SK-N-DZ (cell line): ENCODE measurements at regions not wholly inside any gene's neighbourhood (a gene's known extent, or its start where the extent isn't known, plus 50 kb on each side); places are given as distances from the start of the nearest gene placed in this dataset.

Experiments used
- DNase-seq: peaks from one replicate; pipeline ENCODE4 v3.0.0-alpha.2; 2015; ENCODE audit warnings: low spot score

DNA sequence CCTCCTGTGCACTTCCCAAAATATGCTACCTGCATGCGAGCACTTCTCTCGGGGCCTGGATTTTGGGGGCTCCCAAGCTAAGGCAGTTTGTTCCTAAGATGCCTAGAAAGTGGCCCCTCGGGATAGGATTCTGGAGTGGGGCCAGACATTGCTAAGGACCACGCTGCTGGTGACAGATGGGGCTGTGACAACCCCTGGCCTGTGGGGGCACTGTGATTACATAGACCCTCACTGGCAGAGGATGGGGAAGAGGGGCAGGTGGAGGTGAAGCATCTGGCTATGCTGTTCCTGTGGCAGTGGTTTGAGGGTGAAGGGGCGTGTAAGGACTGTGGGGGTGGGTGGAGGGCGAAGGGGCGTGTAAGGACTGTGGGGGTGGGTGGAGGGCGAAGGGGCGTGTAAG is 128.4 kb downstream of the ENGASE start:
- DNase-seq, result no peak

DNA sequence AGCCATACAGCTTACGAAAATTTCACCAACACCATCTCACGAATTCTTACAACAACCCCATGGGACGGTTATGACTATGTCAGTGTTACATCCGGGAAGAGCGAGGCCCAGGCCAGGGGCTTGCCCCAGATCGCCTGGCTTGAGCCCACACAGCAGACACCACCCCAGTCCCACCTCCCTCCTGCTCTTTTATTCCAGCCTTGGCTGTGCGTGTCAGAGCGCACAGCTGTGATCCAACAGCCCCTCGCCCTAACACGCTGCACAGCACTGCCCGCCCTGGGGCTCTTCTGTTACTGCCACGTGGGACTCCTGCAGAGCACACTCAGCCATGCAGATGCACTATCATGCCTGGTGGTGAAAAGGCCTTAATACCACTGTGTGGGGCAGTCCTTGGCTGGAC is 127.9 kb downstream of the ENGASE start:
- no peak for DNase-seq

DNA sequence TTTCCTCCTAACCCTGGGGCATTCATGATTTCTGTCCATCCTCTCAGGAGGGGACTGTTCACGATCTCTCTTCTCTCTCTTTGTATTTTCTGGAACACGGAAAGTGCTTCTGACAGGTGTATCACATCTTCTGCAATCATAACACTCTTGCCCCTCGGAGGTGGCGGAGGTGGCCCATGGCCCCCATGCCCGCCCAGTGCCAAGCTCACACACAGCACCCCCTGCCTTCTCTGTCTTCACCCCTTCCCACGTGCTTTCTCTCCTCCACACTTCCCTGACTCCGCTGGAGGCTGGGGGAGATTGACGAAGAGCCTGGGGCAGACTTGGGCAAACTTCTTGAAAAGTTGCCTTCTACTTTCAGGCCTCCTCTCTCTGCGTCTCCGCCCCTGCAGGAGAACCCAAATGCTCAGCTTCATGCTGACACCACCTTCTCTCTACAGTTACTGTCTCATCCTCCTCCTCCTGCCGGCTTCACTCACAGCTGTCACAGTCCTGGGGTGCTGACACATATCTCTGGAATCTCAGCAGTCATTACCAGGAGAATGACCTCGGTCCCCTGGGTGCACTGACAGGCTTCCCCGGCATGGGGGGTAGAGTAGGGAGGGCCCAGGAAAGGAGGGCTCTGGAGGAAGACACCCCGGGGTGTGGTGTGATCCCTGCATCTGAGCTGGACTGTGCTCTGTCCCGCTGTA is 127.1 kb downstream of the ENGASE start:
- DNase-seq, result no peak

DNA sequence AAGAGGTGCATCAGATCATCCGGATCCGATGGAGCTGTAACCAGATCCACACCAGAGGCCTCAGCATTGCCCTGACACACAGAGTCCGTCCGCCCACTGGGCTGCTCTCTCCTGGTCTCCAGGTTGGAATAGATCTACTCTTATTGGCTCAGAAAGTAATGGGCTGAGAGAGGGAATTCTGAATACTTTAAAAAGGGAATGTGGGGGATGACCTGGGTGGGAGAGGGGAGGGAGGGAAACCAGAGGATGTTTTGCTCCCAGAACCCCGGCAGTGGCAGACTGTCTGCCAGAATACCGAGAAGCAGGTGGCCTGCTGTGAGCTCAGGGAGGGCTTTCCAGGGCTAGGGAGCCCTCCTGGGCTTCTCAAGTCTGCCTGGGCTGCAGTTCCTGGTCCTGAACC is 126.5 kb downstream of the ENGASE start:
- DNase-seq, result no peak

DNA sequence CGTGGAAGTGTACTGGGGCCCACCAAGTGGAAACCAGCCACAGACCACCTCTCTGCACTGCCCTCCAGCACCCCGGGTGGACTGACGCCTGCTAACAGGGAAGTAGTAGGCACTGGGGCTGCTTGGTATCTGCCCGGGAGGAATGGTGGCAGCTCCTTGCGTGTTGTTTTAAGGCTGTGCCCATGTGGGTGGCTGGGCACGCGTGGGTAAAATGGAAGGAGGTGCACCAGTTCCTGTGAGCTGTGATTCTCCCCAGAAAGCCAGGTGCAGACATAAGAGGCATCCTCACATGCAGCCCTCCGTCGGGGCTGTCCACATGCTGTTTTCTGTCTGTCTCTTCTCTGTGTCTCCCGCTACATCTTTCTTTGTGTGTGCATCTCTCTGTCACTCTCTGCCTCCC is 122.3 kb downstream of the ENGASE start:
- DNase-seq, result no peak

DNA sequence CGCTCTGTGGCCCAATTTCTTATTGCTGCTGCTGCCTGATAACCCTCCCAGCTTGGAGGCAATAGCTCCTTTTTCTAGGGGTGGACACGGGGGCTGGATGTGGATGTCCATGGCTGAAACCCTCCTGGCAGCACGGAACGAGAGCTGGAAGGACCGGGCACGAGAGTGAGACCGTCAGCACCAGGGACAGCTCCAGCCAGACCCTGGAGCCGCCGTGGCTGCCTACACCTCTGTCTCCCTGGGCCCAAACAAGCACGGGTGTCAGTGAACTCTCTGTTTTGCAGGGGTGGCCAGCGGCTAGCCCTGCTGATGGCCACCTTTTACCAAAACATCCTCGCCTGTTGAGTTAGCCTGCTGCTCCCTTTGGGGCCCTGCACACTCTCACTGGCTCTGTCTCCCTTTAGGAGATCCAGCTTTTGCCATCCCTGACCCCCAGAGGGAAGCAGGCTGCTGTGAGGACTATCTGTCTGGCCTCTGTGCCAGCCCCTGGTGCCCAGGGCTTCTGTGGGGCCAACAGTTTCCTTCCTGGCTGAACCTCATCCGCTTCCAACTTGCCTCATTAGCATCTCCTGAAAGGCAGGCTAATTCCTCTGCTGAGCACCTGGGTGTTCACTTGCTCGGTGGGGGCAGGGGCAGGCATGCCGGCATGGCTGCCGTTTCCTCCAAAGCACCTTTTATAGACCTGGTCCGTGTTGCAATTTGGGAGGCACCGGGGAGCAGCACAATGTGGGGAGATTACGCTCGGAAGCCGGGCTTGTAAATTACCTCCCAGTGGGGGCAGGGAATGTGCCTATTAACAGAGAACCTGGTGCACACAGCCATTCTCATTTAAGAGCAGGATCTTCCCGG is 118.1 kb downstream of the ENGASE start:
- DNase-seq, result no peak

DNA sequence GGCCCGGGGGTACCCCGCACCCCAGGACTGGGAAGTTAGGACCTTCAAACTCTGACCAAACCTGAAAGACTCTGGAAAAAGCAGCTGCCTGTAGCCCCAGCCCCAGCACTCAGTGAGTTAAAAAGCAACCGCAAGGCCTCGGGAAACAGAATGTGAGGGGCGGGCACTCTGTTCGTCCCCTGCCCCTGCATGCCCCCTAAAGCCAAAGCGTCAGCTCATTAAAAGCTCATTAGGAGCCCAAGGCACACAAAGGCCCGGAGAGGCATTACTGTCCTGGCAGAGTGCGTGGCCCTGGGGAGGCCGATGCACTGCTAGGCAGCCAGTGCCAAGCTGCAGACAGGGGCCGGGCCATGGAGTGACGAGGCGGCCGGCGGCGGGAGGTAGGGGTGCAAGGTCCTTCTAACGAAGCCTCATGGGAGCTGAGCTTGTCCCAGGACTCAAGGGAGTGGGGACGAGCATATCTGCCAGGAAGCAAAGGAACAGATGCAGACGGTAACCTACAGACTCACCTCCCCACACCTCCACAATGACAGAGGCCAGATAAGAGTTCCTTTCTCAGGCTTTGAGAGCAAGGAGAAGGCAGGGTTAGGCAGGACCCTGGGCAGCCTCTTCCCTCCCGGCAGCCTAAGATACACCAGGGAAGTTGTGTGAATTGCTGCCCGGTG is 116.8 kb downstream of the ENGASE start:
- no peak for DNase-seq

DNA sequence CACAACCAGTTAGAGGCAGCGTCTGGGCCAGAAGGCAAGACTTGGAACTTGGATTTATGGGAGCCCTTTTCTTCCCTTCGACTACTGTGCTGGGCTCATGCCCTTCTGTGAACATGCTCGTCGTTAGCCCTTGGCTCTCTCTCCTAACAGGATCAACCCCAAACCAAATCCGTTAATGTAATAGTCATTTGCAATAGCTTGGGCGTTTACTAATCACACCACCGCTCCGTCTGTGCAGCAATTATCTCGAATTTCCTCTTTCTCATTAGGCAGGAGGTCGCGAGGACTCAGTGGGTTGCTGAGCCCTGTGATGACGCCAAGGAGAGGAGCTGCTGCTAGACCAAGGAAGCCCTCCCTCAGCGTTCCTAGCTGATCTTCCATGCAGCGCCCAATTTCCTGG is 114.7 kb downstream of the ENGASE start:
- no peak for DNase-seq

DNA sequence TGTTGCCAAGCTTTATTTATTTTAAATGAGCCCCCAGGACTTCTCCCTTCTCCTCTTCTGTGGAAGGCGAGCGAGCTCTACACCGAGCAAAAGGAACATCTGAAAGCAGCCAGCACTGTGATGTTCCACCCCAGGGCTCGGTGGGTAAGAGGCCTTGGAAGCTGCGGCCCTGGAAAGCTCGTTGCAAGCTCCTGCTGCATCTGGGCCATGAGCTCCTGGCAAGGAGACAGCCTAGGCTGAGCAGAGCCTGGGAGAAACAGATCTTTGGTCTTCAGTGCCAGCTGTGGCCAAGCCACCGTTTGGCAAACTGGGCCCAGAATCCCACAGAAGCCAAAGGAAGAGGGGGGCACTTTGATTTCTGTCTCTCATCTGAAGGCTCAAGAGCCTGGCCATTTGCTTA is 114.1 kb downstream of the ENGASE start:
- DNase-seq, result no peak

DNA sequence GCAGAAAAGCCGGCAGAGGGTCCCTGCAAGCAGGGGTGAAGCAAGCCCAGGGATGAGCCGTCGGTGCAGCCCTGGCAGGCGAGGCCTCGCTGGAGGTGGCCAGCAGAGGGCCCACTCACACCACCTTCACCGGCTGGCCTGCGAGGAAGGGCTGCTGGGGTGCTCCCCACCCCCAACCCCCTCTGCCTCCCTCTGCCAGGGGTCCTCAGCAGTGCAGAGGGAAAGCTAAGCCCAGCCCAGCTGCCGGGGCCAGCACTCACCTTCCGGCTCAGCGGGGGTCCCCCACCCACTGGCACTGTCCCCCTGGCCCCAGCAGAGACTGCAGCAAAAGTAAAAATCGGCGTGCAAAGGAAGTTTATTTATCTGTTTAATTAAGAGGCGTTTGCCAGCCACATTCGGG is 113.4 kb downstream of the ENGASE start:
- DNase-seq, result no peak

DNA sequence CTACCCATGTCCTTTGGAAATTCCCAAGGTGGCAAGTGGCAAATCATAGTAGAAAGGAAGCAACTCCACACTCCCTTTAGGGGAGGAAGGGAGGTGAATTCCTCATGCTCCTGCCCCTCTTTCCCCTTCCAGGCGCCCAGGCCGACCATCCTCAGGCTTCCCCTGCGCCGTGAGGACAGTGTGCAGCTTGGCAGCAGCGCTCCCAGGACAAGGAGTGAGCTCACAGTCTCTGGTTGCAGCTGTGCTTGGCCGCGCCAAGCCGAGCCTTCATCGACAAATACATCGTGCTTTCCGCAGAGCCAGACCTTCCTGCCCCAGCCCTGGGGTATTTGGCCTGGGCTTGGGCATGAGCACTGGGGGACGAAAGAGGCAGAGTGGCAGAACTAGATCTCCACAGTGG is 112.6 kb downstream of the ENGASE start:
- DNase-seq, result no peak

DNA sequence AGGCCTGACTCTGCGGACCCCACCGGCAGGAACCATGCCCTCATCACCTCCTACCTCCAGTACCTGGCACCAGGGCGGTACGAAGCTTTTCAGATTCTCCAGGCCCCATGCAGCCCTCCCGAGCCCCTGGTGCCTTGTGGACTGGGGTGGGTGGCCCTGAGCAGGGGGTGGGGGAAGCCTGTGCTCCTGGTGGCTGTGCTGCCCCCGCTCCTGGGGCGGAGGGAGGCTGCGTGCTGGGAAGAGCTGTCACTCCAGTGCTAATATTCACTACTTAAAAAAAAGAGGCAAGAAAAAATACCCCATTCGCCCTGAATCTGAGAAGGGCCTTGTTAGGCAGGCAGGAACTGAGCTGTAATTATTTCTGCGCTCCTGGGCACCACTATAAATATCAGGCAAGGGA is 111.8 kb downstream of the ENGASE start:
- DNase-seq, result no peak

DNA sequence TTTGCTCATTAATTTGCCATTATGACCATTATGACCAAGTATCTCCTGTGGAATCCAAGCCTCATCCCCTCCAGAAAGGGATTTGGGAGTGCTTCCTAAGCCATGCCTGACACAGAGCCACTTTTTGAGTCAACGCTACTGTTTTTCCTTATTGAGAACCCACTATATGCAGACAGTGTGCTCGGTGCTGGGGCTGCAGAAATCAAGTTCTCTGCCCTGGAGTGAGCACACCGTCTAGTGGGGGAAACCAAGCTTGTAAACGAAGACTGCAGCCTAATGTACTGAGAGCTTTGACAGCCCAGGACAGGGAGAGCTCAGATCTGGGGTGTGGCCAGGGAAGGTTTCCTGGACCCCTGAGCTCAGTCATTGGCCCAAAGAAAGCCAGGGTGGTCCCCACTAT is 111.0 kb downstream of the ENGASE start:
- no peak for DNase-seq

DNA sequence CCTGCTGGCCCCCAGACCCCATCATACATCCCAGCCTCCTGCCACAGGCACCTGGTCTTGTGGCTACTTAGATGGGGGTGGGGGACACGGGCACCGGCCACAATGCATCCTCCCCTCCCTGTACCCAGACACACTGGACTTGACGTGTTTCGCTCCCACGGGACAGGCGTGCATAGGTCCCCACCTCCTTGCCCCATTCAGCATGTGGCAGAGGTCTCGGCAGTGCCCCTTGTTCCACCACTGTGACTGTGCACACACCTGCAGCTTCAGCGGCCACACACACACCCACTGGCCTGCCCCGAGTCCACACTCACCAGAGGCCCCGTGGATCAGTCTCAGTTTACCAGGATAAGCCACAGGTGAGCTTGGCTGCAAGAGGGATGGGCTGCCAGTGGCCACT is 109.6 kb downstream of the ENGASE start:
- DNase-seq, result no peak

DNA sequence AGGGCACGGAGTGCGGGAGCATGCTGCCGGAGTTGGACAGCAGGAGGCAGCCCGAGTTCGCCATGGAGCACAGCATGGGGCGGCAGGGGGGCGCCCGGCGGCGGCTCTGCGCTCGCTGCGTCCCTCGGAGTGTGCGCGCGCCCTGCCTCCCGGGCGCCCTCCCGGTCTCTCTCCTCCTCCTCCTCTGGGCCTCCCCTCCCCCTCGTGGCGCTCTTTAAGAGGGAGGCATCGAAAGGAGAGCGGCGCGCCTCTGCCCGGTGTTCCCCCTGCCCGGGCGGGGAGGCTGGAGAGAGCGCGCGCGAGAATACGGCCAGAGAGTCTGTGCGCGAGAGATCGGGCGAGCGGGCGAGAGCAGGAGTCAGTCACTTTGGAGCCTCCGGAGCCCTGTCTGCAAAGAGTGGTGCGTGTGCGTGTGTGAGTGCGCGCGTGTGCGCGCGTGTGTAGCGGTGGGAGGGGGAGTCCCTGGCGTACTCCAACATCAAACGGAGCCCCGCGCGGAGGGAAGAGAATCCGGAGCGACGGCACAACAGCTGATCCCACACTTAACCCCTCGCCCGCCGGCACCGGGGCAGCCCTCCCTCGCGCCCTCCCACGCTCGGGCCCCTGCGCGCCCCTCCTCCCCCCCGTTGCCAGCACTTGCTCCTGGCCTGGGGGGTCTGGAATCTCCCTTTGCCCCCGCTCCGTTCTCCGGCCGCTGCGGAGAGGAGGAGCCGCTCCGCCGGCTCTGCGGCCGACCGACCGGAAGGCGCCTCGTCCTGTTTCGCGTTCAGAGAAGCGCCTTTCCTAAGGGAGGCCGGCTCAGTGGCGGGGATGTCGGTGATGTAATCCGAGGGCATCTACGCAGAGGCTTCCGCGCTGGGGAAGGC is 108.9 kb downstream of the ENGASE start:
- DNase-seq, result no peak

DNA sequence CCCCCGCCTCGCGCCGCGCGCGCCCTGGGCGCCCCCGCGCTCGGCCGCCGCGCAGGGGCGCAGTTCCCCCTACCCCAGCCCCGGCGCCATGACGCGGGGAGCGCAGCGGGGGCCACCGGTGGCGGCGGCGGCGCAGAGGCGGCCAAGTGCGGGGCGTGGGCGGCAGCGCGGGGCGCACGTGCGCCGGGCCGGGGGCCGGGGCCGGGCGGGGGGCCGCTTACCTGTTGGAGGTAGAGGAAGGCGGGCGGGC is 108.3 kb downstream of the ENGASE start:
- no peak for DNase-seq

DNA sequence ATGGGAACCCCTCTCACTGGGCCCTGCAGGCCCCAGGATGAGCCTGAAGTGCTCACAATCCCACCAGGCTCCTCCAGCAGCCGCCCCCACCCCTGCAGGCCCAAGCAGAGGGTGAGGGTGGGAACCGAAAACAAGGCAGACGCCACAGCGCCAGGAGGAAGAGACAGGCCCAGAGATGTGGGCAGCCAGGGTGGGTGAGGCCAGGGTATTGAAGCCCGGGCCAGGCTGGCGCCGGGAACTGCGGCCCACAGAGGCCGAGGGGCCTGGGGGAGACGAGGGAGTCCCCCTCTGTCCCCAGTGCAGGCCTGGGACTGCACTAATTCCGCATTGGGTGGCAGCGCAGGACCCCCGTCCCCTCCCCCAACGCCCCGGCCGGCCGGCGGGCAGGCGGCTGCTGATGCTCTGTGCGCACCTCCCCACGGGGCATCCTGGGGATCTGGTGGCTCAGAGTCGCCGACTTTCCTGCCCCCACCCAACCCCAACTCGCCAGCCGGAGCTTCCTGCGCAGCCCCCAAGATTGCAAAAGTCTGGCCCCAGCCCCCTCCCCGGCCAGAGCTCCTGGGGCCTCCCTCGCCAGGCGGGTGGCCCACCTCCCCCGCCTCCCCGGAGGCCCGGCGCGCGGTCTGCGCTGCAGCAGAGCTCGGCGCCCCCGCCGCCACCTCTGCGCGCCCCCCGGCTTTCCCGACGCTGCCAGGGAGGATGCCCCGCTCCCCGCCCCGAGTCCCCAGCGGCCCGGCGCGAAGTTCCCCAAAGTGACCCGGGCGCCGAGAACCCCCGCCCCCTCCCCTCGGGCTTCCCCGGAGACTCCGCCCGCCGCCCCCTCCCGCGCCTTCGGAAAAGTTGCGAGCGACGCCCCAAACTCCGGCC is 107.8 kb downstream of the ENGASE start:
- DNase-seq, result no peak

DNA sequence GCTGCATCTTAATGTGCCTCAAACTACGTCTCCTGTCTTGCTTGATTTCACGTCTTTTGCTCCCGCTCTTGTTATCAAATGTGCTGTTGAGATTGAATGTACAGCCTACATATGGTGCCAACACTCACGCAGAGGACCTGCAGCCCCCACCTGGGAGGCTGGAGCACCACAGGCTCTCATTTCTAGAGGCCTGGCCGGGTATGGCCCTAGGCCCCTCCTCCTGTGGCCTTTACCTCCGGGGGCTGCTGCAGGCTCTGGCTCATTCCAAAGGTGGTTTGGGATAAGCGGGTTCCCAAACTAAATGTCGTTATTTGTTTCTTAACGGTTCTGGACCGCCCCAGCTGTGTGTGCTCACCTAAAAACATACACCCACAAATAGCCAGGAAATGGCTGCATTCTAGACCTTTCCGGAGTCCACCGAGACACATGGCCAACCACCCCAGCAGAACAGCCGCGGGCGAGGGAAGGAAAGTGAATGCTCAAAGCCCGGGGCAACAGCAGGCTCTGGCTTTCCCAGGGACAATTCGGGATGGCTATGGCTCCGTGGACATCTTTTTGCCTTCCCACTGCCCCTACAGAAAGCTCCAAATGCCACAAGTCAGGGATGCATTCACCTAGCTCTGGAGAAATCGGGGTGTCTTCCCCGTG is 105.9 kb downstream of the ENGASE start:
- no peak for DNase-seq

DNA sequence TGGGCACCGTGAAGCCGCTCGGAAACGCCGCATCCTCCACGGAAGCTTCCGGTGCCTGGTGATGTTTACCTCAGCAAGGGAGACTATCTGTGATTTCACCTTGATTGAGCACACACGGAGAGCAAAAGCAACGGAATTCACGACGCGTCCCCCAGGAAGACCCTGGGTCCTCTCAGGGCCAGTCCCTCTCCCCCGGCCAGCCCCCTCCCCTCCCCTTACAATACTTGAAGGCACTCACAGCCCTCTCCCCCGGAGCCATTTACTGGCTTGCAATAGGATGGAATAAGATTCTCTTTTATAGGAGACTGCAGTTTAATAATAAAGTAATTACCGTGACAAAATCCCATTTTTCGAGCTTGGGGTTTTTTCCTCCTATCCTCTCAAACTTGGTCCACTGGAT is 104.7 kb downstream of the ENGASE start:
- DNase-seq, result no peak

DNA sequence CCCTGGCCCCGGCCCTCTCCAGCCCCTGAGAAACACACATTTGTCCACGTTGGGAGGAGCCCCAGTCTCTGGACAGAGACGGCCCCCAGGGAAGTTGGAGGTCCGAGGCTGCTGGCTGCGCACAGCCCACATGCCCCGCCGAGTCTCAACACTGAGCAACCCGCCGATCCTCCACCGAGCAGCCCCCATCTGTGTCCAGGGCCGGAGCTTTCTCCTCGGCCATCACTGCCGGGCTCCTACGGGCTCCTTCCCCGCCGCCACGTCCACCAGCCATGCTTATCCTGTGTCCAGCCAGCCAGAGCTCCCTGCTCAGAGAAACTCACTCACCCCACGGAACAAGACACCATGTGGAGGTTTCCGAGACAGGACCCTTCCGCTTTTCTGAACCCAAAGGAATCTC is 103.3 kb downstream of the ENGASE start:
- no peak for DNase-seq
